Stimulated activated CD4-positive, alpha-beta T cell treated with anti-CD3 and anti-CD28 coated beads, Interleukin-12 subunit alpha, Interleukin-12 subunit beta, amount 100 ng/mL, for 24 hours (primary cell): ENCODE measurements at regions not wholly inside any gene's neighbourhood (a gene's known extent, or its start where the extent isn't known, plus 50 kb on each side); places are given as distances from the start of the nearest gene placed in this dataset.

Source experiments
- DNase-seq, 2 experiments: peaks; one replicate each; pipeline ENCODE4 v3.0.0-alpha.2; 2020; ENCODE audit warnings: low read depth in 2 of 2

- no peak for DNase-seq
Observed at GRCh38 chr11:70725739-70726138, 327.4 kb downstream of the CTTN start.

- DNase-seq = no peak
Observed at GRCh38 chr11:70727021-70727420, 328.7 kb downstream of the CTTN start.

GRCh38 chr11:70727899-70728620, 329.7 kb downstream of the CTTN start:
- DNase-seq = no peak

- no peak for DNase-seq
Observed at GRCh38 chr11:70729949-70730348, 331.6 kb downstream of the CTTN start.

- DNase-seq = no peak
Observed at GRCh38 chr11:70730411-70730810, 332.1 kb downstream of the CTTN start.

- DNase-seq = no peak
Observed at GRCh38 chr11:70731271-70732022, 333.1 kb downstream of the CTTN start.

GRCh38 chr11:70732023-70732880, 333.9 kb downstream of the CTTN start:
- no peak for DNase-seq

- DNase-seq = no peak
Observed at GRCh38 chr11:70732881-70733196, 334.5 kb downstream of the CTTN start.

GRCh38 chr11:70733327-70734325, 335.3 kb downstream of the CTTN start:
- no peak for DNase-seq

- no peak for DNase-seq
Observed at GRCh38 chr11:70734379-70734778, 336.1 kb downstream of the CTTN start.

GRCh38 chr11:70734911-70735310, 336.6 kb downstream of the CTTN start:
- DNase-seq = no peak

- DNase-seq = no peak
Observed at GRCh38 chr11:70735976-70736375, 337.6 kb downstream of the CTTN start.

GRCh38 chr11:70736461-70736860, 338.1 kb downstream of the CTTN start:
- no peak for DNase-seq

- no peak for DNase-seq
Observed at GRCh38 chr11:70736937-70737640, 338.8 kb downstream of the CTTN start.

- DNase-seq = no peak
Observed at GRCh38 chr11:70737816-70738630, 339.7 kb downstream of the CTTN start.

GRCh38 chr11:70738661-70739060, 340.3 kb downstream of the CTTN start:
- DNase-seq = no peak

- no peak for DNase-seq
Observed at GRCh38 chr11:70739091-70739490, 340.8 kb downstream of the CTTN start.

GRCh38 chr11:70739811-70740487, 341.6 kb downstream of the CTTN start:
- no peak for DNase-seq

GRCh38 chr11:70740488-70740851, 342.1 kb downstream of the CTTN start:
- no peak for DNase-seq
